Thymus (tissue), 11 donors: ENCODE measurements at regions not wholly inside any gene's neighbourhood (a gene's known extent, or its start where the extent isn't known, plus 50 kb on each side); places are given as distances from the start of the nearest gene placed in this dataset.
"Not testable (repeated sequence)": the region's sequence is repeated elsewhere in the genome, so short reads cannot be mapped to it uniquely, and the experiment has no call there.

Source experiments
- DNase-seq, 9 donors: peaks; one replicate each; pipeline ENCODE4 v3.0.0-alpha.2; 2013; ENCODE audit warnings: low spot score in 9 of 9, low read depth in 6 of 9, missing footprints in 1 of 9
- H3K27ac ChIP-seq, 2 donors: one replicate each; pipeline ENCODE4 v1.5.1; 2013; ENCODE audit warnings: control low read depth in 1 of 2, low read depth in 1 of 2, low read length in 1 of 2, mild to moderate bottlenecking in 1 of 2, moderate library complexity in 1 of 2
- H3K27me3 ChIP-seq, 2 donors: one replicate each; pipeline ENCODE4 v1.5.1; 2013; ENCODE audit warnings: low read length in 1 of 2; ENCODE audit not compliant: control insufficient read depth in 2 of 2, insufficient read depth in 1 of 2
- H3K36me3 ChIP-seq, 2 donors: one replicate each; pipeline ENCODE4 v1.5.1; 2013; ENCODE audit warnings: low read length in 1 of 2, mild to moderate bottlenecking in 1 of 2, moderate library complexity in 1 of 2; ENCODE audit not compliant: control insufficient read depth in 2 of 2, insufficient read depth in 2 of 2
- H3K4me1 ChIP-seq, 2 donors: one replicate each; pipeline ENCODE4 v1.5.1; 2013; ENCODE audit warnings: low read length in 2 of 2; ENCODE audit not compliant: control insufficient read depth in 2 of 2, insufficient read depth in 2 of 2
- H3K4me3 ChIP-seq, 2 donors: one replicate each; pipeline ENCODE4 v1.5.1; 2013; ENCODE audit warnings: low read length in 2 of 2, control low read depth in 1 of 2, mild to moderate bottlenecking in 1 of 2
- H3K9me3 ChIP-seq, 2 donors: one replicate each; pipeline ENCODE4 v1.5.1; 2013; ENCODE audit warnings: low read length in 1 of 2, mild to moderate bottlenecking in 1 of 2; ENCODE audit not compliant: control insufficient read depth in 2 of 2, insufficient read depth in 1 of 2
- WGBS: extraction: QIAGEN DNeasy Blood & Tissue Kit; methylation state at CpG from one replicate; pipeline ENCODE4 v1.1.7; 2013; 5-methylcytosine and 5-hydroxymethylcytosine counted together
- donor health status: healthy.

DNA sequence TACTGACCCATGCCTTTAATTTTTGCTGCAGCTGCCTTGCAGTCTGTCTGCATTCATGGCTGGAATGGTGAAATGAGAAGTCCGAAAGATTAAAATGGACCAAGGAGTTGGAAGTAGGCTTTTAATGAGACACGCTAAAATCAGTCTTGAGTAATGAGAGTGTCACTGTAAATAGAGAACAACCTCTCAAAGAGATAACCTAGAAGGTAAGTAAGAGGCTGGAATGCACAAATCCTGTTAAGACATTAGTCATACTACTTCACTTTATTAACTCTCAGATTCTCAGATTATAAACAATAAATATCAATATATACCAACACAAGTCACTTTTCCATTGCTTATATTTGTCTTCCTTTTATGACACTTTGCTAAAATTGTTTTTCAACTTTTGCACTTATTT lies 880.6 kb upstream of the C9orf72 start:
- no peak for DNase-seq
- no peaks in the 10 kb centered on the region for H3K27me3 ChIP-seq
- H3K4me3 ChIP-seq, result no peak overlapping the region
- H3K9me3 ChIP-seq, result no peaks in the 10 kb centered on the region
- no peaks in the 10 kb centered on the region for H3K4me1 ChIP-seq
- no peaks in the 10 kb centered on the region for H3K36me3 ChIP-seq
- WGBS, result 95% methylated on average over 2 of the region's 2 CpGs
- H3K27ac ChIP-seq, result no peak overlapping the region

DNA sequence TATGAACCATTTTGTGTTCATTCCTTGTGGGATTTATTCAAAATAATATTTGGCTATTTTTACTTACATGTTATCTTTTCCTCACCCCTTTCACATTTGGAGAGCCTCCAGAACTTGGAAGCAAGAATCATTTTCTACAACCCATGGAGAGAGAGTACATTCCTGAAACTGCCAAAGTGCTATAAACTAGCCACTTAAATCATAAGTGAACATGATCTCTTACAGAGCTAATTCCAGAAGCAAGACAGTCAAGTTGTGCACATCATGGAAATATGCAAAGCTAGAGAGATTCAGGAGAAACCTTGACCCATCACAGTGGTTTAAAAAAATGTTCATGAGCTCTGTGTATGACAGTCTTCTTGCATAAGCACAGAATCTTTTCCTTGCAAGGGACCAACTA lies 883.6 kb upstream of the C9orf72 start:
- H3K9me3 ChIP-seq, result no peaks in the 10 kb centered on the region
- H3K4me1 ChIP-seq, result no peaks in the 10 kb centered on the region
- DNase-seq, result no peak

DNA sequence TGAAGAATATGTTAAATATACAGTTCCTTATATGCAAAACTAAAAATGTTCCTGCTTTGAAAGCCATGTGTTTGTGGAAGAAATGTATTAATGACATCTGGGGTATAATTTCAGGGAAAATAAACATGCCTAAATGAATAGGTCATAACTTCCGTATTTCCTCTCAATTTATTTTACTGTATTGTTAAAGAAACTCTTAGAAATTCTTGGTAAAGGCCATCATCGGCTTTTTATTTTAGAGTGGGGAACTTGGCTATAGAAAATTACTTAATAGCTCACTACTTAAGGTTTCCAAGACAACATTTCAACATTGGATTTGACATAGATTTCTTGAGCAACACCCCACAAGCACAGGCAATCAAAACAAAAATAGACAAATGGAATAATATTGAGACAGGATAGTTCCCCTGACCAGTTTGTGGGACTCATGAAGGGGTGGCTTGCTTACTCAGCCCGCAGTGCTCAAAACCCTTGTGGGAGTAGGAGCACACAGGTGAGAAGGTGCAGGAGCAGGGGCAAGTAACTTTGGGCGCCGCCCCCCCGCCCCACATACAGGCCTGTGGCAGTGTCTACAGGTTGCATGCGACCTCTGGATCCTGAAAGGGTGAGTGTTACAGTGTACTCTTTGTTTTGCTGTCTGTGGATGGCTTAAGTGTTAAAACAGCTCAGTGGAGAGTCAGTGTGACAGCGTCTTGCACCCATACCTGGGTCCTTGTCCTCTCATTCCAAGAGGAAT lies 891.4 kb upstream of the C9orf72 start:
- 95% methylated on average over 8 of the region's 8 CpGs for WGBS
- H3K4me3 ChIP-seq, result no peak overlapping the region
- no peak overlapping the region for H3K27ac ChIP-seq
- no peak for DNase-seq
- H3K4me1 ChIP-seq, result no peaks in the 10 kb centered on the region
- no peaks in the 10 kb centered on the region for H3K36me3 ChIP-seq
- H3K27me3 ChIP-seq, result no peaks in the 10 kb centered on the region
- no peaks in the 10 kb centered on the region for H3K9me3 ChIP-seq

More for the DNA sequence above, 883.6 kb upstream of the C9orf72 start:
- Histone ChIP-seq H3K4me3 (no peak overlapping the region), H3K27me3 (no peaks in the 10 kb centered on the region), H3K36me3 (no peaks in the 10 kb centered on the region), H3K27ac (no peak overlapping the region)

DNA sequence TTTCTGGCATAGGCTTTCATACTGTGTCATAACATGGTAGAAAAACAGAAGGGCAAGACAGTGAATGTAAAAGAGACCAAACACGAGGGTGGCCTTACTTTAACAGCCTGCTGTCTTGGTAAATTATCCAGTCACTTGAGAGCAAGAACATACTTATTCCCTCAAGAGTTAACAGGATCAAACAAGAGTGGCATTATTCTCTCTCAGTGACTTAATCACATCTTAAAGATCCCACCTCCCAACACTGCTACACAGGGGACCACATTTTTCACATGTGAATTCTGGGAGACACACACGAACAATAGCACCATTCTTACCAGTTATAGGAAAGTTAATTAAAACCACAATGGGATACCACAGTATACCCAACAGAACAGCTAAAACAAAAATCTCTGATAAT lies 898.0 kb upstream of the C9orf72 start:
- WGBS, result 84% methylated on average over 2 of the region's 2 CpGs
- no peaks in the 10 kb centered on the region for H3K27me3 ChIP-seq
- no peak for DNase-seq
- H3K36me3 ChIP-seq, result no peaks in the 10 kb centered on the region
- no peaks in the 10 kb centered on the region for H3K9me3 ChIP-seq
- H3K4me1 ChIP-seq, result no peaks in the 10 kb centered on the region
- H3K4me3 ChIP-seq, result no peak overlapping the region
- H3K27ac ChIP-seq, result no peak overlapping the region

DNA sequence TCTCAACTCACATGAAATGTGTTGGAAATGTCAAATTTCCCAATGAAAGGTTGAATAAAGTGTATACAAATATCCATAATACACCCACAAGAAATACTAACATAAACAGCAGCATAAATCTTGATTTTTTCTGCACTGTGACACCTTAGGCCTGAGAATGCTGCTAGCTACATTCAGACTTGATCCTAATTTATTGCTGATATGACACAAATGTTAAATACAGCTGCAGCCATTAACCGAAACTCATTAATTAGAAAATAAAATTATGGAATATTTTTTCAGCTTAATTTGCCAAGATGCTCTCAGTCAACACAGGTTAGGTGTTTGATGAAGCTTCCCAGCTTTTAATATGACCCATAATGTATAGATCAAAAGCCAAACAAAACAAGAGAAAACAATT lies 914.3 kb upstream of the C9orf72 start:
- Histone ChIP-seq H3K9me3 (no peaks in the 10 kb centered on the region), H3K4me3 (no peak overlapping the region), H3K27me3 (no peaks in the 10 kb centered on the region), H3K4me1 (no peaks in the 10 kb centered on the region), H3K36me3 (no peaks in the 10 kb centered on the region), H3K27ac (no peak overlapping the region)
- 91% methylated on average over 1 of the region's 1 CpG for WGBS
- DNase-seq, result no peak

DNA sequence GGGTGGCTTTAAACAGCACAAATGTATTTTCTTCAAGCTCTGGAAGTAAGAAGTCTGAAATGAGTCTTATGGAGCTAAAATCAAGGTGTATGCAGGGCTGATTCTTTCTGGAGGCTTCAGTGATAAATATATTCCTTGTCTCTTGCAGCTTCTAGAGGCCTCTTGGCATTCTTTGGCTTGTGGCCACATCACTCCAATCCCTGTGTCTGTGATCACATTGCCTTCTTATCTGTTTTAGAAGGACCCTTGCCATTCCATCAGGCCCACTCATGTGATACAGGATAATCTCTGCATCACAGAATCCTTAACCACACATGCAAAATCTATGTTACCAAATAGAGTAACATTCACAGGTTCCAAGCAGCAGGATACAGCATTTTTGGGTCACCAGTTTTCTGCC lies 917.8 kb upstream of the C9orf72 start:
- H3K27ac ChIP-seq, result no peak overlapping the region
- no peaks in the 10 kb centered on the region for H3K36me3 ChIP-seq
- H3K4me3 ChIP-seq, result no peak overlapping the region
- no peaks in the 10 kb centered on the region for H3K27me3 ChIP-seq
- H3K4me1 ChIP-seq, result no peaks in the 10 kb centered on the region
- DNase-seq, result no peak
- H3K9me3 ChIP-seq, result no peaks in the 10 kb centered on the region

DNA sequence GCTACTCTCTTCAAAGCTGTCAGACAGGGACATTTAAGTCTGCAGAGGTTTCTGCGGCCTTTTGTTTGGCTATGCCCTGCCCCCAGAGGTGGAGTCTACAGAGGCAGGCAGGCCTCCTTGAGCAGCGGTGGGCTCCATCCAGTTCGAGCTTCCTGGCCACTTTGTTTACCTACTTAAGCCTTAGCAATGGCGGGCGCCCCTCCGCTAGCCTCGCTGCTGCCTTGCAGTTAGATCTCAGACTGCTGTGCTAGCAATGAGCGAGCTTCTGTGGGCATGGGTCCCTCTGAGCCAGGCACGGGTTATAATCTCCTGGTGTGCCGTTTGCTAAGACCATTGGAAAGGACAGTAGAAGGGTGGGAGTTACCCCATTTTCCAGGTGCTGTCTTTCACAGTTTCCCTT lies 924.9 kb upstream of the C9orf72 start:
- H3K4me1 ChIP-seq, H3K27me3 ChIP-seq, H3K4me3 ChIP-seq, H3K9me3 ChIP-seq, H3K27ac ChIP-seq, DNase-seq, H3K36me3 ChIP-seq: not testable (repeated sequence)
- 96% methylated on average over 10 of the region's 10 CpGs for WGBS

DNA sequence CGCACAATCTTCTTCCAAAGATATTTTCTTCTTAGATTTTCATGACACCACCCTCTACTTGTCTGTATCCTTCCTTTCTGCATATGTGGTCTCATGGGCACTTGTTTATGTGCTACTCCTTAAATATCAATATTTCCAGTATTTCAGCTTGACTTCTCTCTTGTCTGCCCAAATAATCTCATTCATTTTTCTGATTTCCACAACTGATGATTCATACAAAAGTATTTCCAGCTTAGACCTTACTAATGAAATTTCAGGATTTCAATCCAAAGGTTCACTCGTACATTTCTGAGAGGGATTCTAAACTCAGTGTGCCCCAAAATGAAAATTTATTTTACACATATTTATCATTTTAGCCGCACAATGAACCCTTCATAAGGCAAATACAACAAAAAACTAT lies 928.9 kb upstream of the C9orf72 start:
- no peaks in the 10 kb centered on the region for H3K27me3 ChIP-seq
- H3K27ac ChIP-seq, result no peak overlapping the region
- H3K9me3 ChIP-seq, result peaks cover 0 to 3% of the 10 kb centered on the region in 2 donors
- no peak overlapping the region for H3K4me3 ChIP-seq
- no peak for DNase-seq
- no peaks in the 10 kb centered on the region for H3K4me1 ChIP-seq
- H3K36me3 ChIP-seq, result no peaks in the 10 kb centered on the region
- 88% methylated on average over 3 of the region's 3 CpGs for WGBS

DNA sequence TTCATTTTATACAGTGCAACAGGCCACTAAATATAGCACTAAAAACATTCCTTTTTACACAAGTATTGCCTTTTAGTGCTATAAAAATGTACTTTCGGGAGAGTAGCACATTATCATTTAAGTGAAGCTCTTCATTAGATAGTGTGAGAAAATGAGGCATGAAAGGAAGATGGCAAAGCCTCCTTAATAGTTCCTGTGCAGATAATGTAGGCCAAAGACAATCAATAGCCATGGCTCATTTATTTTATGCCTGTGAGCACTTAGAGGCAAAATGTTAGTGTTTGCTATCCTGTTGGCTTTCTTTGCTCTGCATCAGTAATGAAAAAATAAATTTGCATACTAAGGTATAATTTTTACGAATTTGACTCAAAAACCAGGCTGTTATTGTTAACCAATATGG lies 929.5 kb upstream of the C9orf72 start:
- Histone ChIP-seq H3K27me3 (no peaks in the 10 kb centered on the region), H3K4me1 (no peaks in the 10 kb centered on the region), H3K36me3 (no peaks in the 10 kb centered on the region), H3K9me3 (peaks cover 0 to 3% of the 10 kb centered on the region in 2 donors), H3K4me3 (no peak overlapping the region), H3K27ac (no peak overlapping the region)
- WGBS, result 82% methylated on average over 2 of the region's 2 CpGs
- DNase-seq, result no peak

DNA sequence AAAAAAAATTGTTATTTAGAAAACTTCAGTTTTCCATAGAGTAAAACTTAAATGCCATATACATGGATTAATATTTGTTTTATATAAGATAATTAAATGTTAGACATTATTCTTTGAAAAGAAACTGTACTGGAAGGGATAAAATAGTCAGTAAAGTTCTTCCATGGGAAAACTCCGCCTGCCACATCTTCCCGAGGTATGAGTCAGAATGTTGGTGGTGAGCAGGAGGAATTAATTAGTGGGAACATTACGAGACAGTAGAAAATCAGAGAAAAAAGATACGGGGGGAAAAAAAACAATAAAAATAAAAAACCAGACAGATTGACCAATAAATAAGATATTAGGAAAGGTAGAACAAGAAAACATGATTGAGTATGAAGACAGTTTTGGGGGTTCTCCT lies 930.3 kb upstream of the C9orf72 start:
- H3K4me3 ChIP-seq, result no peak overlapping the region
- H3K36me3 ChIP-seq, result no peaks in the 10 kb centered on the region
- no peaks in the 10 kb centered on the region for H3K4me1 ChIP-seq
- H3K9me3 ChIP-seq, result peaks cover 0 to under 1% of the 10 kb centered on the region in 2 donors
- 93% methylated on average over 4 of the region's 4 CpGs for WGBS
- no peak overlapping the region for H3K27ac ChIP-seq
- DNase-seq, result no peak
- H3K27me3 ChIP-seq, result no peaks in the 10 kb centered on the region
